Astrocyte (in vitro differentiated cells and primary cell): ENCODE measurements at regions not wholly inside any gene's neighbourhood (a gene's known extent, or its start where the extent isn't known, plus 50 kb on each side); places are given as distances from the start of the nearest gene placed in this dataset.

Experiments
- DNase-seq: peaks from one replicate; pipeline ENCODE4 v3.0.0-alpha.2; 2010; ENCODE audit warnings: low read depth
- FAIRE-seq: peaks from 2 replicates; lab custom pipeline; 2011; peaks lifted over from hg19 to GRCh38; lab: Jason Lieb, UNC
- H2AFZ ChIP-seq: 2 replicates; pipeline ENCODE4 v1.6.0; 2012; ENCODE audit warnings: low read depth, low read length, inconsistent platforms
- H3K27ac ChIP-seq: 2 replicates; pipeline ENCODE4 v1.5.1; 2011; ENCODE audit warnings: low read depth, low read length, inconsistent platforms
- H3K27me3 ChIP-seq: 2 replicates; pipeline ENCODE4 v1.6.0; 2011; ENCODE audit warnings: low read length, inconsistent platforms; ENCODE audit not compliant: insufficient read depth
- H3K36me3 ChIP-seq: 2 replicates; pipeline ENCODE4 v1.5.1; 2011; ENCODE audit warnings: low read length, inconsistent platforms; ENCODE audit not compliant: insufficient read depth
- H3K4me1 ChIP-seq: 2 replicates; pipeline ENCODE4 v1.5.1; 2011; ENCODE audit warnings: low read length, inconsistent platforms; ENCODE audit not compliant: insufficient read depth
- H3K4me2 ChIP-seq: 2 replicates; pipeline ENCODE4 v1.6.0; 2012; ENCODE audit warnings: low read length, inconsistent platforms
- H3K4me3 ChIP-seq: 2 replicates; pipeline ENCODE4 v1.5.1; 2011; ENCODE audit warnings: low read depth, mild to moderate bottlenecking, low read length, inconsistent platforms; ENCODE audit not compliant: insufficient read depth
- H3K79me2 ChIP-seq: 2 replicates; pipeline ENCODE4 v1.6.0; 2012; ENCODE audit warnings: mild to moderate bottlenecking, low read length, inconsistent platforms; ENCODE audit not compliant: insufficient read depth
- H3K9ac ChIP-seq: 2 replicates; pipeline ENCODE4 v1.6.0; 2012; ENCODE audit warnings: mild to moderate bottlenecking, low read length, inconsistent platforms
- H3K9me3 ChIP-seq: 2 replicates; pipeline ENCODE4 v1.5.1; 2012; ENCODE audit warnings: low read depth, mild to moderate bottlenecking, low read length, inconsistent platforms; ENCODE audit not compliant: insufficient read depth
- H4K20me1 ChIP-seq: 2 replicates; pipeline ENCODE4 v1.6.0; 2012; ENCODE audit warnings: low read length, inconsistent platforms; ENCODE audit not compliant: insufficient read depth
- H3K27ac Mint-ChIP-seq: one replicate; pipeline ENCODE4 v1.8.0; 2021; ENCODE audit warnings: mild to moderate bottlenecking, mixed read lengths; ENCODE audit not compliant: unreplicated experiment
- H3K27me3 Mint-ChIP-seq: one replicate; pipeline ENCODE4 v1.8.0; 2021; ENCODE audit warnings: low read depth, mixed read lengths; ENCODE audit not compliant: unreplicated experiment
- H3K36me3 Mint-ChIP-seq: one replicate; pipeline ENCODE4 v1.8.0; 2021; ENCODE audit warnings: low read depth, mixed read lengths; ENCODE audit not compliant: unreplicated experiment
- H3K4me1 Mint-ChIP-seq: one replicate; pipeline ENCODE4 v1.8.0; 2021; ENCODE audit warnings: low read depth, mixed read lengths; ENCODE audit not compliant: unreplicated experiment
- H3K4me3 Mint-ChIP-seq: one replicate; pipeline ENCODE4 v1.8.0; 2021; ENCODE audit warnings: mild to moderate bottlenecking, moderate library complexity, mixed read lengths; ENCODE audit not compliant: unreplicated experiment
- H3K9me3 Mint-ChIP-seq: one replicate; pipeline ENCODE4 v1.8.0; 2021; ENCODE audit warnings: mild to moderate bottlenecking, mixed read lengths; ENCODE audit not compliant: unreplicated experiment
- CTCF ChIP-seq: IDR thresholded peaks from 2 replicates; pipeline ENCODE4 v1.5.1; 2011; ENCODE audit warnings: low read depth, mild to moderate bottlenecking, inconsistent platforms, low read length, moderate library complexity; ENCODE audit not compliant: insufficient read depth
- EZH2 ChIP-seq: IDR thresholded peaks from 2 replicates; pipeline ENCODE4 v1.6.1; 2012; ENCODE audit warnings: mild to moderate bottlenecking, low read length, inconsistent platforms; ENCODE audit not compliant: insufficient read depth

GRCh38 chr17:79201119-79201518, 126.5 kb downstream of the ENGASE start:
- H3K79me2 ChIP-seq: no peaks in the 10 kb centered on the region
- no peak for FAIRE-seq

GRCh38 chr17:79196913-79197312, 122.3 kb downstream of the ENGASE start:
- H3K4me2 ChIP-seq: no peak overlapping the region
- H3K9ac ChIP-seq: no peak overlapping the region
- TF ChIP-seq EZH2: no peak
- no peak for TF ChIP-seq CTCF
- H3K4me1 ChIP-seq: no peaks in the 10 kb centered on the region
- no peak overlapping the region for H3K4me3 ChIP-seq
- Mint-ChIP-seq H3K27me3 (peaks cover 71% of the 10 kb centered on the region), H3K27ac (no peak overlapping the region), H3K4me1 (peaks cover 11% of the 10 kb centered on the region), H3K36me3 (no peaks in the 10 kb centered on the region), H3K4me3 (no peak overlapping the region), H3K9me3 (peaks cover 3% of the 10 kb centered on the region)
- no peak overlapping the region for H3K27ac ChIP-seq
- no peaks in the 10 kb centered on the region for H3K36me3 ChIP-seq
- peaks cover 5% of the 10 kb centered on the region for H3K27me3 ChIP-seq
- no peak for DNase-seq
- H3K9me3 ChIP-seq: no peaks in the 10 kb centered on the region
- no peak overlapping the region for H2AFZ ChIP-seq
- no peaks in the 10 kb centered on the region for H4K20me1 ChIP-seq
- H3K79me2 ChIP-seq: no peaks in the 10 kb centered on the region
- no peak for FAIRE-seq

More at GRCh38 chr17:79201119-79201518, 126.5 kb downstream of the ENGASE start:
- Mint-ChIP-seq H3K27ac (no peak overlapping the region), H3K4me3 (no peak overlapping the region), H3K36me3 (no peaks in the 10 kb centered on the region), H3K4me1 (peaks cover 17% of the 10 kb centered on the region), H3K9me3 (peaks cover 3% of the 10 kb centered on the region), H3K27me3 (peaks cover 46% of the 10 kb centered on the region)
- H3K9ac ChIP-seq: no peak overlapping the region
- TF ChIP-seq EZH2 (no peak), CTCF (no peak)
- peaks cover 2% of the 10 kb centered on the region for H3K27me3 ChIP-seq
- H3K27ac ChIP-seq: no peak overlapping the region
- no peak for DNase-seq
- H3K4me3 ChIP-seq: no peak overlapping the region
- no peaks in the 10 kb centered on the region for H3K36me3 ChIP-seq
- no peak overlapping the region for H2AFZ ChIP-seq
- H3K4me1 ChIP-seq: no peaks in the 10 kb centered on the region
- no peak overlapping the region for H3K4me2 ChIP-seq
- no peaks in the 10 kb centered on the region for H4K20me1 ChIP-seq
- H3K9me3 ChIP-seq: no peaks in the 10 kb centered on the region

- no peak overlapping the region for H3K9ac ChIP-seq
- H3K27ac ChIP-seq: no peak overlapping the region
- H3K4me1 ChIP-seq: no peaks in the 10 kb centered on the region
- H3K4me3 Mint-ChIP-seq: no peak overlapping the region
- peaks cover 12% of the 10 kb centered on the region for H3K27me3 ChIP-seq
- no peaks in the 10 kb centered on the region for H3K79me2 ChIP-seq
- H3K27me3 Mint-ChIP-seq: peaks cover 76% of the 10 kb centered on the region
- H3K36me3 ChIP-seq: no peaks in the 10 kb centered on the region
- no peaks in the 10 kb centered on the region for H3K4me1 Mint-ChIP-seq
- no peak overlapping the region for H2AFZ ChIP-seq
- no peaks in the 10 kb centered on the region for H3K9me3 ChIP-seq
- no peaks in the 10 kb centered on the region for H4K20me1 ChIP-seq
- no peaks in the 10 kb centered on the region for H3K9me3 Mint-ChIP-seq
- no peaks in the 10 kb centered on the region for H3K36me3 Mint-ChIP-seq
- TF ChIP-seq CTCF (no peak), EZH2 (no peak)
- peak; percentile 10 for DNase-seq
- no peak for FAIRE-seq
- no peak overlapping the region for H3K4me3 ChIP-seq
- H3K27ac Mint-ChIP-seq: no peak overlapping the region
- H3K4me2 ChIP-seq: no peak overlapping the region
Measured at GRCh38 chr17:79192503-79193351, 118.1 kb downstream of the ENGASE start.
